ENCODE measurements at regions not wholly inside any gene's neighbourhood (a gene's known extent, or its start where the extent isn't known, plus 50 kb on each side); places are given as distances from the start of the nearest gene placed in this dataset.

DNA sequence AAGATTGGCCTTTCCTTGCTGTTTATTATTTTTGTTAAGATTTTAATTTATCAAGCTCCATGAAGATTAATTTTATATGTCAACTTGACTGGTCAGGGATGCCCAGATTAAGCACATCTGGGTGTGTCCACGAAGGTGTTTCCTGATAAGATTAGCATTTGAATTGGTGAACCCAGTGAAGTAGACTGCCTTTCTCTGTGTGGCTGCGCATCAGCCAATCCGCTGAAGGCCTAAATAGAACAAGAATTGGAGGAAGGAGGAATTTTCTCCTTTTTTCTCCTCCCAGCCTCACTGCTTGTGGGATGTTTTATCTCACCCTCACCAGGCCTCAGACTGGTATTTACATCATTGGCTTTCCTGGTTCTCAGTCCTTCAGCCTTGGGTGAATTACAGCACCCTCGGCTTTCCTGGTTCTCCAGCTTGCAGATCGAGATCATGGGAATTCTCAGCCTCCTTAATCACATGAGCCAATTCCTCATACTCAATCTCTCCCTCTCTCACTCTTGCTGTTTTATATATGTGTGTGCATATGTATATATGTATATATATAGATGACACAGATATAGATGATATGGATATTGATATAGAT lies 135.4 kb upstream of the SPEF2 start:
- TF ChIP-seq, protein P1, sequence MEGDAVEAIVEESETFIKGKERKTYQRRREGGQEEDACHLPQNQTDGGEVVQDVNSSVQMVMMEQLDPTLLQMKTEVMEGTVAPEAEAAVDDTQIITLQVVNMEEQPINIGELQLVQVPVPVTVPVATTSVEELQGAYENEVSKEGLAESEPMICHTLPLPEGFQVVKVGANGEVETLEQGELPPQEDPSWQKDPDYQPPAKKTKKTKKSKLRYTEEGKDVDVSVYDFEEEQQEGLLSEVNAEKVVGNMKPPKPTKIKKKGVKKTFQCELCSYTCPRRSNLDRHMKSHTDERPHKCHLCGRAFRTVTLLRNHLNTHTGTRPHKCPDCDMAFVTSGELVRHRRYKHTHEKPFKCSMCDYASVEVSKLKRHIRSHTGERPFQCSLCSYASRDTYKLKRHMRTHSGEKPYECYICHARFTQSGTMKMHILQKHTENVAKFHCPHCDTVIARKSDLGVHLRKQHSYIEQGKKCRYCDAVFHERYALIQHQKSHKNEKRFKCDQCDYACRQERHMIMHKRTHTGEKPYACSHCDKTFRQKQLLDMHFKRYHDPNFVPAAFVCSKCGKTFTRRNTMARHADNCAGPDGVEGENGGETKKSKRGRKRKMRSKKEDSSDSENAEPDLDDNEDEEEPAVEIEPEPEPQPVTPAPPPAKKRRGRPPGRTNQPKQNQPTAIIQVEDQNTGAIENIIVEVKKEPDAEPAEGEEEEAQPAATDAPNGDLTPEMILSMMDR (IDR thresholded peaks at IDR 0.05; ENCODE audit: insufficient read depth, low read length, poor library complexity, severe bottlenecking): no peak
- no peak for TF ChIP-seq EZH2phosphoT487 (conservative IDR thresholded peaks at IDR 0.05; ENCODE audit: low read length)
